Ectodermal cell (in vitro differentiated cells): ENCODE measurements at regions not wholly inside any gene's neighbourhood (a gene's known extent, or its start where the extent isn't known, plus 50 kb on each side); places are given as distances from the start of the nearest gene placed in this dataset.

ENCODE experiments used
- H3K27ac ChIP-seq: 2 replicates; pipeline ENCODE4 v1.7.0; 2013; ENCODE audit warnings: mild to moderate bottlenecking, low read depth, low read length; ENCODE audit not compliant: insufficient read depth, poor library complexity, severe bottlenecking
- H3K27me3 ChIP-seq: 2 replicates; pipeline ENCODE4 v1.7.0; 2013; ENCODE audit warnings: mild to moderate bottlenecking, low read length; ENCODE audit not compliant: insufficient read depth, control insufficient read depth, poor library complexity, severe bottlenecking
- H3K36me3 ChIP-seq: one replicate; pipeline ENCODE4 v1.7.0; 2013; ENCODE audit warnings: low read length; ENCODE audit not compliant: control insufficient read depth, insufficient read depth
- H3K4me1 ChIP-seq: one replicate; pipeline ENCODE4 v1.7.0; 2013; ENCODE audit warnings: low read length; ENCODE audit not compliant: control insufficient read depth, insufficient read depth
- H3K4me3 ChIP-seq: 2 replicates; pipeline ENCODE4 v1.7.0; 2013; ENCODE audit warnings: low read depth, low read length, control low read depth; ENCODE audit not compliant: insufficient read depth
- H3K9me3 ChIP-seq: 2 replicates; pipeline ENCODE4 v1.7.0; 2013; ENCODE audit warnings: mild to moderate bottlenecking, low read length, moderate library complexity; ENCODE audit not compliant: control insufficient read depth
- WGBS, 2 experiments: methylation state at CpG; one replicate each; pipeline ENCODE4 v1.1.7; 2013; ENCODE audit warnings: missing lambda C conversion rate in 2 of 2; 5-methylcytosine and 5-hydroxymethylcytosine counted together

DNA sequence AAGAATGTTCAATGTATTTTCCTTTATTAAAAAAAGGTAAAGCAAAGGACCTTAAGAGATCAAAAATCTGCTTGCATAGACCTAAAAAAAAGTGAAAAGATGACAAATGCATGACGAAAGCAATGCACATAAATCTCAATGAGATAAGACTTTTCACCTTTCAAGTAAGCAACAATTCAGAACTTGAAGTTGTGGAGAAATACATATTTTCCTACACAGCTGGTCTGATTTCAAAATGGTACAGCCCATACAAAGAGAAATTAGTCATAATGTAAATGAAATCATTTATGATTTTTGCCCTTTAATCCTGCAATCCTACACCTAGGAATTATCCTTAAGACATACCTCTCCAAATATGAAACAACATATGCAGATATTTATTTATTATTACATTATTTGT is 568.0 kb downstream of the ANXA1 start:
- H3K27me3 ChIP-seq = no peaks in the 10 kb centered on the region
- H3K27ac ChIP-seq = no peak overlapping the region
- no peak overlapping the region for H3K4me3 ChIP-seq
- H3K36me3 ChIP-seq = no peaks in the 10 kb centered on the region
- no peaks in the 10 kb centered on the region for H3K9me3 ChIP-seq
- H3K4me1 ChIP-seq = no peaks in the 10 kb centered on the region
- 95 to 100% methylated on average over 1 of the region's 1 CpG for WGBS, 2 experiments

DNA sequence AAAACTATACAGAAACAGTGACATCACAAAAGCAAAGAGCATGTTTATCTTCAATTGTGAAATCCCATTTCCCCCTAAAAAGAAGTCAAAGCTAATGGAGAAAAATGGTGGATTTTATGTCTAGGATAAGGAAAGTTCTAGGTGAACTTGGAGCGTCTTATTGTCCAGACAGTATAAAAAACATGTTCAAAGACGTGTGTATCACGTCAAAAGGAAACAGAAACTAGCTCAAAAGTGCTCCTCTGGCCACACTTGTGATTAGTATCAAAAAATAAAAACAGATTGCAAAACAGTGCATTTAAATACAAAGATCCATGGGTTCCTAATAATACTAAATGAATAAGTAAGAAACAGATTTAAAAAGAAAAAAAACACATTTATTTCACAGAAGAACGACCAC is 568.9 kb downstream of the ANXA1 start:
- Histone ChIP-seq H3K4me1 (no peaks in the 10 kb centered on the region), H3K9me3 (no peaks in the 10 kb centered on the region), H3K36me3 (no peaks in the 10 kb centered on the region), H3K27me3 (no peaks in the 10 kb centered on the region), H3K27ac (no peak overlapping the region), H3K4me3 (no peak overlapping the region)
- WGBS, 2 experiments = 89 to 94% methylated on average over 3 to 4 of the region's 4 CpGs

DNA sequence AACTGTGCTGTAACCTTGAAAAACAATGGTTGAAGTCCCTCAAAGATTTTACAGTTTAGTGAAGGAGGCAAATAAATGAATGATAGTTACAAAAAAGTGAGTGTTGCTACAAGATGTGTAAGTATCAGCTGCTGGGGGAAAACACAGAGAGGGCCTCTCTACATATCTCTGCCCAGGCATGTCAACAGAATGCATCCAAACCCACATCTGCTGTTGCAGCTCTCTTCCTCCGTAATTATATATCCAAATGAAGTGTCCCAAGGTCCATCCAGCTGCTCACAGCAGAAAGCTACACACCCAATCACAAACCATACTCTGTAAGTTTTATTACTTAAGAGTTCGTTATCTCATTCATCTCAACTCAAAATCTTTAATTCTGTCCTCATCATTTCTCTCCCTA is 584.6 kb downstream of the ANXA1 start:
- Histone ChIP-seq H3K27ac (no peak overlapping the region), H3K27me3 (no peaks in the 10 kb centered on the region), H3K4me3 (no peak overlapping the region), H3K9me3 (no peaks in the 10 kb centered on the region), H3K4me1 (no peaks in the 10 kb centered on the region), H3K36me3 (no peaks in the 10 kb centered on the region)
- WGBS, 2 experiments = 91 to 98% methylated on average over 2 of the region's 2 CpGs

DNA sequence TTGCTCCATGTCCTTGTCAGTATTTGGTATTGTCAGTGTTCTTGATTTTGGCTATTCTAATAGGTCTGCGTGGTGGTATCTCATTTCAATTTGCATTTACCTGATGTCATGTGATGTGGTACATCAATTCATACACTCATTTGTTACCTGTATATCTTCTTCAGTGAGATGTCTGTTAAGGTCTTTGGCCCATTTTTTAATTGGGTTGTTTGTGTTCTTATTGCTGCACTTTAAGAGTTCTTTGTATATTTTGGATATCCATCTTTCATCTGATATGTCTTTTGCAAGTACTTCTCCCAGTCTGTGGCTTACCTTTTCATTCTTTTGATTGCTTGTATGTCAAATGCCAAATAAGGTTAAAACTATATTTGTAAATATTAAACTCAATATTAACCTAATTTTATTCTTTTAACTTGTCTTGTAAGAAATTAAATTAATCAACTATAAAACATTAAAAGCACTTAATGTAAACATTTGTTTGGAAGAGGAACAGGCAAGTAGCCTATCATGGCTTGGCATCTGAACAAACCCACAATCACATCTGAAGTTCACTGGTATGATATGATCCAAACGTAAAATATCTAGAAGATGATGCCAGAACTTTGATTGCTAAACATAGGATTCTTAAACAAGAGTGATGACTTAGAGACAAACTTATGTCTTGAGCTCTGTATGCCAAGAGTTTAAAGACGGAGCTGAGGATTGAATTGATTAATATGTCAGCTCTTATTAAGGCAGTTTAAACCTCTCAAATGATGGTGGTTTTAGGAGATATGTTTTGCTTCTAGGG is 587.3 kb downstream of the ANXA1 start:
- WGBS, 2 experiments = 92 to 100% methylated on average over 3 of the region's 3 CpGs
- H3K27me3 ChIP-seq = no peaks in the 10 kb centered on the region
- H3K4me3 ChIP-seq = no peak overlapping the region
- no peaks in the 10 kb centered on the region for H3K36me3 ChIP-seq
- no peak overlapping the region for H3K27ac ChIP-seq
- no peaks in the 10 kb centered on the region for H3K4me1 ChIP-seq
- no peaks in the 10 kb centered on the region for H3K9me3 ChIP-seq

DNA sequence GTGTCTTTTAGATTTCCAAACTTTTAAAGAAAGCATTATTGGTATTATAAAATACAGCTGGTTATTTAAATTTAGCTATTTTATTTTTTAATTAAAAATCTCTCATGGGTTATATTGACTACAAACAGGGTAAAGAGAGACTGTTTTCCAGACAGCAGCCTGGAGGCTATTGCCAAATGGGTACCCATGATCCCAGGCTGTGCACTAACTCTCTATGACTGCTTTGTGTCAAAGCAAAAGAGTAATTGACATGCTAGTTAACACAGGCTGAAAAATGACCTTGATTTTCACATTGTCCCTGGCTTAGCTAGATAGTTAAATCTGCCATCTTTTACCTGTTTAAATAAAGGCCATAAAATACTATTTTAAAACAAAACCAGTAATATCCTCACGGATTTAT is 589.7 kb downstream of the ANXA1 start:
- no peak overlapping the region for H3K4me3 ChIP-seq
- 100% methylated on average over 1 of the region's 1 CpG; no CpG with 5 or more reads in 1 of the 2 experiments for WGBS, 2 experiments
- H3K27ac ChIP-seq = no peak overlapping the region
- H3K4me1 ChIP-seq = no peaks in the 10 kb centered on the region
- H3K9me3 ChIP-seq = no peaks in the 10 kb centered on the region
- H3K27me3 ChIP-seq = no peaks in the 10 kb centered on the region
- H3K36me3 ChIP-seq = no peaks in the 10 kb centered on the region

DNA sequence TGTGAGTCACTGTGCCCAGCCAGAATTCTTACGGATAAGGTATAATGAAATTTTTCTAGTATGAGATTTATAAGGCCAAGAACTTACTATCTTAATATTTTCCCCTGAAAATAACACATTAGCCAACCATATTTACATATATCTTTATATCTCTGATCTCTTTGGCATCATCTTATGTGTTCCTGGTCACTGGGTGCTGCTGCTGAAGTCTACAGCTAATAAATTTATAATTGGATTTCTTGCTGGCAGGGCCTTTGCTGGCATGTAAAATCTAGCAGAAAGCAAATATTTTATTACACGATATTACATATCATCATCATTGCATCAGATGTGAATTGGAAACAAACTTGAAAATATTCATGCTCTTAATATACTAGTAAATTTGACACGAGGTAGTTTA is 590.7 kb downstream of the ANXA1 start:
- WGBS, 2 experiments = no CpG with 5 or more reads among the region's 3 CpGs
- Histone ChIP-seq H3K36me3 (no peaks in the 10 kb centered on the region), H3K27me3 (no peaks in the 10 kb centered on the region)

DNA sequence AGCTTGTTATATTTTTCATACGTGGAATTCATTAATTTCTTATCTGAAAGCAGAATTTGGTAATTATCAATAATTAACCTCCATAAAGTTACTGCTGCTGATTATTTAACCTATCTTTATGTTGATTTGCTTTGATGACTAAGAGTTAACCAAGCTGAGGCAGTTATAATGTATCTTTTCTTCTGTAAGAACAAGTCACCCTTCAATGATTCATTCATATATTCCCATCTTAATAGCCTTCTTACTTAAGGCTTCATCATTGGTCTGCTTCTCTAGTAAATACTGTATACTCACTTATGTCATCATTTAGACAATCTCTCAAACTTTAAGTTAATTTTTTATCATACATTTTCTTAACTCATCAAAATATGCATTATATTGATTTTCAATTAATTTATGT is 592.2 kb downstream of the ANXA1 start:
- Histone ChIP-seq H3K9me3 (no peaks in the 10 kb centered on the region), H3K4me1 (no peaks in the 10 kb centered on the region), H3K4me3 (no peak overlapping the region), H3K27ac (no peak overlapping the region), H3K36me3 (no peaks in the 10 kb centered on the region), H3K27me3 (no peaks in the 10 kb centered on the region)
- no CpG with 5 or more reads among the region's 1 CpG for WGBS, 2 experiments

More for the DNA sequence above, 590.7 kb downstream of the ANXA1 start:
- H3K4me3 ChIP-seq = no peak overlapping the region
- no peaks in the 10 kb centered on the region for H3K4me1 ChIP-seq
- no peaks in the 10 kb centered on the region for H3K9me3 ChIP-seq
- H3K27ac ChIP-seq = no peak overlapping the region

DNA sequence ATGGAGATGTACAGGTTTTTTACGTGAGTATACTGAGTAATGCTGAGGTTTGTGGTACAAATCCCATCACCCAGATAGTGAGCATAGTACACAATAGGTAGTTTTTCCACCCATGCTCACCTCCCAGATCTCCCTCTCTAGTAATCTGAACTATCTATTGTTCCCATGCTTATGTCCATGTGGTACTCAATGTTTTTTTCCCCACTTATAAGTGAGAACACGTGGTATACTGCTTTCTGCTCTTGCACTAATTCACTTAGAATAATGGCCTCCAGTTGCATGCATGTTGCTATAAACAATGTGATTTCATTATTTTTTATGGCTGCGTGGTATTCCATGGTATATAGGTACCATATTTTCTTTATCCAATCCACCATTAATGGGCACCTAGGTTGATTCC is 593.9 kb downstream of the ANXA1 start:
- no peaks in the 10 kb centered on the region for H3K36me3 ChIP-seq
- WGBS, 2 experiments = 98 to 100% methylated on average over 1 to 2 of the region's 3 CpGs
- H3K4me1 ChIP-seq = no peaks in the 10 kb centered on the region
- H3K27me3 ChIP-seq = no peaks in the 10 kb centered on the region
- no peaks in the 10 kb centered on the region for H3K9me3 ChIP-seq
- no peak overlapping the region for H3K27ac ChIP-seq
- H3K4me3 ChIP-seq = no peak overlapping the region

DNA sequence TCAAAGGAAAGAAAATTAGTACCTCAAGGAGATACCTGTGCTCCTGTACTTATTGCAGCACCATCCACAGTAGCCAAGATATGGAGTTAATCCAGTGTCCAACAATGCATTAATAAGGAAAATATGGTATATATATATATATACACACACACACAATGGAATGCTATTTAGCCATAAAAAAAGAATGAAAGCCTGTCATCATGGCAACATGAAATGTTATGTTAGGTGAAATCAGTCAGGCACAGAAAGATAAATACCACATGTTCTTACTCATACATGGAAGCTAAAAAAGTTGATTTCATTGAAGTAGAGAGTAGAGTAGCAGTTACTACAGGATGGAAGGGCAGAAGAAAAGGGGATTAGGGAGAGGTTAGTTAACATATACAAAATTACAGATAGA is 601.5 kb downstream of the ANXA1 start:
- no peak overlapping the region for H3K27ac ChIP-seq
- H3K4me3 ChIP-seq = no peak overlapping the region
- H3K27me3 ChIP-seq = no peaks in the 10 kb centered on the region
- H3K9me3 ChIP-seq = no peaks in the 10 kb centered on the region
- no peaks in the 10 kb centered on the region for H3K4me1 ChIP-seq
- H3K36me3 ChIP-seq = no peaks in the 10 kb centered on the region

DNA sequence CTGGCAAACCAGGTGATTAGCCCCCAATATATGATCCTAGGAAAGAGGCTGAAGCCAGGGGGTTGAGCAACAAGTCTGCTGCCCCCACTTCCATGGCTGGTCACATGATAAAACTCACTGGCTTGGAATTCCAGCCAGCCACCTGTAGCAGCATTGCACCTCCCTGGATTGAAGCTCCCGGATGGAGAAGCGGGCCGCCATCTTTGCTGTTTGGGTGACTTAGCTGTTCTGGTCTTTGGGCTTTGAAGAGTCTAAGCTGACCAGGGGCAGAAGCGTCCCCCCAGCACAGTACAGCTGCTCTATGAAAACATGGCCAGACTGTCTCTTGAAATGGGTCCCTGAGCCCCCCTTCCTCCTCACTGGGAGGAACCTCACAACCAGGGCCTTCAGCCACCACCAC is 610.2 kb downstream of the ANXA1 start:
- Histone ChIP-seq H3K9me3 (no peaks in the 10 kb centered on the region), H3K27me3 (no peaks in the 10 kb centered on the region), H3K4me3 (no peak overlapping the region), H3K36me3 (no peaks in the 10 kb centered on the region), H3K4me1 (no peaks in the 10 kb centered on the region), H3K27ac (no peak overlapping the region)
- WGBS, 2 experiments = 93 to 97% methylated on average over 4 of the region's 4 CpGs

DNA sequence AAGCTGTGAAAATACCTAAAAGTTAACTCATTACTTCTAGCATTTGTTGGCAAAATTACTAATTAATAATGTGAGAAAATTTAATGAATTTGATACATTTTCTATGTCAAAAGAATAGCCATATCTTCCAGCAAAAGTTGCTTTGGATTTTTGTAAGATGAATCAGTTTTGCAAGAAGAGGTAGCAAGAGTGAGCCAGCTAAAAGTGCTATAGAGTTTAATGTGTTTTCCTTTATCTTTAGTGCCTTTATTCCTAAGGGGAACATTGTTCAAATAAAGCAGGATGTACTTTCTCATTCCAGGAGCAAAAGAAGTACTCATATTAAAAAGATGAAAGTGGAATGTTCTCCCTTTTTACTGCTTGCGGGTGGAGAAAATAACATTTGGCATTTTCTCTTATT is 622.2 kb downstream of the ANXA1 start:
- WGBS, 2 experiments = 100% methylated on average over 1 of the region's 1 CpG
- Histone ChIP-seq H3K4me3 (no peak overlapping the region), H3K27ac (no peak overlapping the region), H3K27me3 (no peaks in the 10 kb centered on the region), H3K36me3 (no peaks in the 10 kb centered on the region), H3K9me3 (no peaks in the 10 kb centered on the region), H3K4me1 (no peaks in the 10 kb centered on the region)
